ENCODE measurements at regions not wholly inside any gene's neighbourhood (a gene's known extent, or its start where the extent isn't known, plus 50 kb on each side); places are given as distances from the start of the nearest gene placed in this dataset.

- Mint-ChIP-seq H3K27ac (no peak overlapping the region), H3K27me3 (peaks cover 5 to 24% of the 10 kb centered on the region in 2 donors), H3K4me3 (no peak overlapping the region), H3K4me1 (ENCODE audit: low read depth in 2 of 2) (no peaks in the 10 kb centered on the region), H3K9me3 (no peaks in the 10 kb centered on the region), H3K36me3 (no peaks in the 10 kb centered on the region)
- DNase-seq (ENCODE audit: low spot score): no peak
- ATAC-seq: peak; percentile 52 to 59
These were observed 222.7 kb upstream of the SOX1 start for GRCh38 chr13:111844222-111844671.

GRCh38 chr13:111844682-111845081, 222.3 kb upstream of the SOX1 start:
- Mint-ChIP-seq H3K27me3 (peaks cover 5 to 24% of the 10 kb centered on the region in 2 donors), H3K4me3 (no peak overlapping the region), H3K27ac (no peak overlapping the region), H3K4me1 (ENCODE audit: low read depth in 2 of 2) (no peaks in the 10 kb centered on the region), H3K36me3 (no peaks in the 10 kb centered on the region), H3K9me3 (no peaks in the 10 kb centered on the region)
- DNase-seq (ENCODE audit: low spot score) (no peak), ATAC-seq (no peak)

- DNase-seq (ENCODE audit: low spot score) (no peak), ATAC-seq (peak in 1 of 2 donors; percentile 36)
- Mint-ChIP-seq H3K9me3 (no peaks in the 10 kb centered on the region), H3K4me1 (ENCODE audit: low read depth in 2 of 2) (no peaks in the 10 kb centered on the region), H3K4me3 (no peak overlapping the region), H3K36me3 (no peaks in the 10 kb centered on the region), H3K27me3 (peaks cover 5 to 24% of the 10 kb centered on the region in 2 donors), H3K27ac (no peak overlapping the region)
These were observed 221.2 kb upstream of the SOX1 start for GRCh38 chr13:111845621-111846351.

- H3K4me3 Mint-ChIP-seq: no peak overlapping the region
- ATAC-seq: no peak
- no peaks in the 10 kb centered on the region for H3K9me3 Mint-ChIP-seq
- no peak for DNase-seq (ENCODE audit: low spot score)
- H3K36me3 Mint-ChIP-seq: no peaks in the 10 kb centered on the region
- H3K27ac Mint-ChIP-seq: no peak overlapping the region
- peaks cover 7 to 24% of the 10 kb centered on the region in 2 donors for H3K27me3 Mint-ChIP-seq
- H3K4me1 Mint-ChIP-seq (ENCODE audit: low read depth in 2 of 2): no peaks in the 10 kb centered on the region
These were observed 220.4 kb upstream of the SOX1 start for GRCh38 chr13:111846391-111847159.

- no peak for ATAC-seq
- Mint-ChIP-seq H3K4me1 (ENCODE audit: low read depth in 2 of 2) (no peaks in the 10 kb centered on the region), H3K4me3 (no peak overlapping the region), H3K27ac (no peak overlapping the region), H3K27me3 (peaks cover 7 to 24% of the 10 kb centered on the region in 2 donors), H3K9me3 (no peaks in the 10 kb centered on the region), H3K36me3 (no peaks in the 10 kb centered on the region)
- no peak for DNase-seq (ENCODE audit: low spot score)
These were observed 219.0 kb upstream of the SOX1 start for GRCh38 chr13:111847964-111848363.

- H3K36me3 Mint-ChIP-seq: no peaks in the 10 kb centered on the region
- no peak overlapping the region for H3K4me3 Mint-ChIP-seq
- no peak overlapping the region for H3K27ac Mint-ChIP-seq
- H3K9me3 Mint-ChIP-seq: no peaks in the 10 kb centered on the region
- peaks cover 7 to 24% of the 10 kb centered on the region in 2 donors for H3K27me3 Mint-ChIP-seq
- ATAC-seq: no peak
- no peaks in the 10 kb centered on the region for H3K4me1 Mint-ChIP-seq (ENCODE audit: low read depth in 2 of 2)
- no peak for DNase-seq (ENCODE audit: low spot score)
These were observed 216.5 kb upstream of the SOX1 start for GRCh38 chr13:111850458-111850857.

DNA sequence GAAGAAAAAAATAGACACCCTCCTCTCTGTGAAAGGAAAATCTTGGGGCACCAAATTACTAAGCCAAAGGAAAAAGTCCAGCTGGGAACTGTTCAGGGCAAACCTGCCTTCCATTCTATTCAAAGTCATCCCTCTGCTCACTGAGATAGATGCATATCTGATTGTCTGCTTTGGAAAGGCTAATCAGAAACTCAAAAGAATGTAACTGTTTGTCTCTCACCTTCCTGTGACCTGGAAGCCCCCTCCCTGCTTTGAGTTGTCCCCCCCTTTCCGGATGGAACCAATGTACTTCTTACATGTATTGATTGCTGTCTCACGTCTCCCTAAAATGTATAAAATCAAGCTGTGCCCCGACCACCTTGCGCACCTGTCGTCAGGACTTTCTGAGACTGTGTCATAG, 216.0 kb upstream of the SOX1 start:
- Mint-ChIP-seq H3K27me3 (peaks cover 7 to 24% of the 10 kb centered on the region in 2 donors), H3K4me1 (ENCODE audit: low read depth in 2 of 2) (no peaks in the 10 kb centered on the region), H3K36me3 (no peaks in the 10 kb centered on the region)

GRCh38 chr13:111852725-111853518, 214.0 kb upstream of the SOX1 start:
- ATAC-seq (no peak), DNase-seq (ENCODE audit: low spot score) (no peak)
- Mint-ChIP-seq H3K36me3 (no peaks in the 10 kb centered on the region), H3K27ac (no peak overlapping the region), H3K4me1 (ENCODE audit: low read depth in 2 of 2) (no peaks in the 10 kb centered on the region), H3K9me3 (no peaks in the 10 kb centered on the region), H3K27me3 (peaks cover 6 to 8% of the 10 kb centered on the region in 2 donors), H3K4me3 (no peak overlapping the region)

More for the DNA sequence above, 216.0 kb upstream of the SOX1 start:
- Mint-ChIP-seq H3K27ac (no peak overlapping the region), H3K9me3 (no peaks in the 10 kb centered on the region), H3K4me3 (no peak overlapping the region)
- DNase-seq (ENCODE audit: low spot score): no peak
- ATAC-seq: no peak

DNA sequence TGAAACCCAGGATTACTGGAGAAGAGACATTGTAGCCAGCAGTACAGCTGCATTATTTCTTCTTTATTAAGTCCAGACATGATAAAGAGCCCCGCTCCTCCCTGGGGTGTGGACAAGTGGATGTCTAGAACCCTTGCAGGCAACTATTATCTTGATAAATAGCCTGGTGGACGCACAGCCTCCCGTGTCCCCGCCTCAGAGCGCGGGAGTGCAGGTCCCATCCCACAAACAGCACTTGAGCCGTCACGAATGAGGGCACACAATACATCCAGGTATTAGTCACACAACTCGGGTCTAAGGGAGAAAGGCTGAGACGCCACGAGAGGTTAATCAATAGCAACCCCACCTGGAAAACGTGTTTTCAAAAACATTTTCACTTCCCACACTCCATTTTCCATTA, 213.2 kb upstream of the SOX1 start:
- H3K27me3 Mint-ChIP-seq: peaks cover 0 to 6% of the 10 kb centered on the region in 2 donors
- H3K27ac Mint-ChIP-seq: no peak overlapping the region
- H3K4me1 Mint-ChIP-seq (ENCODE audit: low read depth in 2 of 2): no peaks in the 10 kb centered on the region
- DNase-seq (ENCODE audit: low spot score) (no peak), ATAC-seq (no peak)
- no peaks in the 10 kb centered on the region for H3K36me3 Mint-ChIP-seq
- H3K9me3 Mint-ChIP-seq: no peaks in the 10 kb centered on the region
- H3K4me3 Mint-ChIP-seq: no peak overlapping the region

- ATAC-seq: no peak
- Mint-ChIP-seq H3K4me3 (no peak overlapping the region), H3K27ac (no peak overlapping the region), H3K4me1 (ENCODE audit: low read depth in 2 of 2) (no peaks in the 10 kb centered on the region), H3K9me3 (no peaks in the 10 kb centered on the region), H3K27me3 (peaks cover 0 to 6% of the 10 kb centered on the region in 2 donors), H3K36me3 (no peaks in the 10 kb centered on the region)
- no peak for DNase-seq (ENCODE audit: low spot score)
These were observed 212.5 kb upstream of the SOX1 start for GRCh38 chr13:111854403-111854802.

DNA sequence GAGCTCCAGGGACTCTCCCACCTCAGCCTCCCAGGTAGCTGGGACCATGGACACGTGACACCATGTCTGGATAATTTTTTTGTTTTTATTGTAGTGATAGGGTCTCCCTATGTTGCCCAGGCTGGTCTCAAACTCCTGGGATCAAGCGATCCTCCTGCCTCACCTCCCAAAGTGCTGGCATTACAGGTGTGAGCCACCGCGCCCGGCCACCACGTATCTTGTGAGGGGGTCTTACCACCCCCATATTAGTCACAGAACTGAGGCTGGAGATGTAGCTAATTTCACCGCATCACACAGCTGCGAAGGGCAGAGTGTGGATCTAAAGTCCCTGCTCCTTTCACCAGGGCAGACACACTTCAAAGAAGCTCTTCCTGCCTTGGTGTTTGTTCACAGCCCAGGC, 211.8 kb upstream of the SOX1 start:
- Mint-ChIP-seq H3K27ac (no peak overlapping the region), H3K27me3 (peaks cover 0 to 6% of the 10 kb centered on the region in 2 donors), H3K4me3 (no peak overlapping the region), H3K4me1 (ENCODE audit: low read depth in 2 of 2) (no peaks in the 10 kb centered on the region), H3K9me3 (no peaks in the 10 kb centered on the region), H3K36me3 (no peaks in the 10 kb centered on the region)
- ATAC-seq (no peak), DNase-seq (ENCODE audit: low spot score) (no peak)

GRCh38 chr13:111855786-111856185, 211.2 kb upstream of the SOX1 start:
- Mint-ChIP-seq H3K36me3 (no peaks in the 10 kb centered on the region), H3K27me3 (peaks cover 0 to 10% of the 10 kb centered on the region in 2 donors), H3K4me1 (ENCODE audit: low read depth in 2 of 2) (no peaks in the 10 kb centered on the region), H3K4me3 (no peak overlapping the region), H3K27ac (no peak overlapping the region), H3K9me3 (no peaks in the 10 kb centered on the region)
- DNase-seq (ENCODE audit: low spot score) (no peak), ATAC-seq (no peak)

GRCh38 chr13:111856571-111856970, 210.4 kb upstream of the SOX1 start:
- Mint-ChIP-seq H3K9me3 (no peaks in the 10 kb centered on the region), H3K4me1 (ENCODE audit: low read depth in 2 of 2) (no peaks in the 10 kb centered on the region), H3K4me3 (no peak overlapping the region), H3K27ac (no peak overlapping the region), H3K36me3 (no peaks in the 10 kb centered on the region), H3K27me3 (peaks cover 0 to 9% of the 10 kb centered on the region in 2 donors)
- DNase-seq (ENCODE audit: low spot score) (no peak), ATAC-seq (peak in 1 of 2 donors; percentile 33)

GRCh38 chr13:111857336-111857735, 209.6 kb upstream of the SOX1 start:
- H3K27ac Mint-ChIP-seq: no peak overlapping the region
- H3K27me3 Mint-ChIP-seq: peaks cover 0 to 9% of the 10 kb centered on the region in 2 donors
- DNase-seq (ENCODE audit: low spot score) (no peak), ATAC-seq (no peak)
- H3K36me3 Mint-ChIP-seq: no peaks in the 10 kb centered on the region
- no peak overlapping the region for H3K4me3 Mint-ChIP-seq
- no peaks in the 10 kb centered on the region for H3K4me1 Mint-ChIP-seq (ENCODE audit: low read depth in 2 of 2)
- H3K9me3 Mint-ChIP-seq: no peaks in the 10 kb centered on the region
